NCI-H524 treated with DMSO at 0.1 percent for 48 hours (cell line): ENCODE measurements at regions not wholly inside any gene's neighbourhood (a gene's known extent, or its start where the extent isn't known, plus 50 kb on each side); places are given as distances from the start of the nearest gene placed in this dataset.

Source experiments
- DNase-seq: peaks from one replicate; lab custom pipeline; 2025; lab: John Stamatoyannopoulos, UW

- DNase-seq = no peak
These were observed 598.8 kb downstream of the PLPP3 start for GRCh38 chr1:55980582-55980981.

DNA sequence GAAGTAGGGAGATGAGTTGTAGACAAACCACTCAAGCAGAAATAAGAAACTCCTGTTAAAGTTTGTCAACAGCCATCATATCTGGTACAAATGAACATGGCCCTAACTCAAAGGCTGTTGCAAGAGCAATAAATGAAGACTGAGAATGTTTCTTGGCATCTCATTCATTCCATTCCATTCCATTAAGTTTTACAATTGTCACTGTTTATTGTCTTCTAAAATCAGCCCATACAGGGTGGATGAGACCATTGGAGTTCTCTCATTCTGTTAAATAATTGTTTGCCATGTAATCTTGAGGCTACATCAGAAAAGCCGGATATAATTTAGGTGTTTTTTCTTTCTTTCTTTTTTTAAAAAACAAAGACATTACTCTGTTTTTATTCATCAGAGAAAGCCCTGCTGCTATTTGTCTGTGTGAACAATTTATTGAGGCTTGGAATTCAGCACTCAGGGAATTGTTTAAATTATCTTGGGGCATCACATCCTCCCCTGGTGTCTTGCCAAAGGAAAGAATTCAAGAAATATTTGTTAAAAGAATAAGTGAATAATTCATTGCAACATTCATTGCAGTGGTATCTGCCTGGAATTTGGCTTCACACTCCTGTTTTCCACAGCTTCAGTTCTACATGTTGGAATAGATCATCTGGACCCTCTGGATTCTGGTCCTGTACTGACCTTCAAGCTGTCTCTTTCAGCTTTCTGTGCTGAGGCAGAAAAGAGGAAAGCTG, 604.5 kb downstream of the PLPP3 start:
- DNase-seq = no peak

DNA sequence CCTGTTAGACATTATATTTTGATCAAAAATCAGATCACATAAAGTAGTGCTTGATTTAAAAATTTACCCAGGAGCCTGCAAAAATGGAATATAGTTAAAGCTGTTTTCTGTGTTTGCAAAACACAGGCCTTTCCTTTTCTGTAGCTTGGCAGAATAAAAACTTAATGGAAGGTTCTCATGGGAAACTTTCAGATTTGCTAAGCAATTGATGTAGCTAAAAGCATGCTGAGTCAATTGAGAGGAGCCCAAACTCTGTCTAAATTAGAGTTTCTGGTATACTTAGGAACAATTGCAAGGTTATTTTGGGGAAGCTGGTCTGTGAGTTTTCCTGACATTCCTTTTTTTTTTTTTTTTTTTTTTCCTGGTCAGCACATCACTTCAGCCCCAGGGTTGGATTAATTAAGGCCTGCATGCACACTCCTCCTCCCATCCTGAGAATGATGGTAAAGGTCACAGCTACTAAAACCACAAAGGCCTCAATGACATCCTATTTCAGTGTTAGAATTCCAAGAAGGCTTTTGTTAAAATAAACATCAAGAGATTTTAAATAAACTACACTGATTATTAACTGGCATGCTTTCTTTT, 608.7 kb downstream of the PLPP3 start:
- DNase-seq = no peak

GRCh38 chr1:55969322-55969721, 610.0 kb downstream of the PLPP3 start:
- no peak for DNase-seq

GRCh38 chr1:55968661-55969060, 610.7 kb downstream of the PLPP3 start:
- DNase-seq = no peak

DNA sequence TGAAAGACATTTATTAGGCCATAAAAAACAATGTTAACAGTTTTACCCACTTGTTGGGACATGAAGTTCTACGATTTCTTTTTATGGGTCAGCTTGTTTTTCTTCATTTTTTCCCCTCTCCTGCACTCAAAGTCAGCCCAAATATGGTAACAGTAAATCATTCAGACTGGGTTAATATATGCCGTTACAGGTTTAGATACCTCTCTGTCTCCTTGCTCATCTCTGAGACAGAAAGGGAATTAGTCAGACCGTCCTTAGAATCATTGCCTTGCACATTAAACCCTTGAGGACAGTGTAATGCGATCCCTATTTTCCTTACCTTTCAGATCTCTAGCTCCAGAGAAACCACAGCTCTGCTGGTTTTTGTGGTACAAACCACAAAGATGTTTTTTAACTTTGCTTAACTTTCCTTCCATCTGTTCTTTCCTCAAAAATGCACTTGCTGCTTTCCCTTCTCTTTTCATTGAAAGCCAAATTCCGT, 613.3 kb downstream of the PLPP3 start:
- DNase-seq = no peak

- DNase-seq = no peak
These were observed 616.9 kb downstream of the PLPP3 start for GRCh38 chr1:55962472-55962871.

GRCh38 chr1:55959136-55959548, 620.2 kb downstream of the PLPP3 start:
- no peak for DNase-seq

GRCh38 chr1:55958498-55958897, 620.9 kb downstream of the PLPP3 start:
- no peak for DNase-seq

DNA sequence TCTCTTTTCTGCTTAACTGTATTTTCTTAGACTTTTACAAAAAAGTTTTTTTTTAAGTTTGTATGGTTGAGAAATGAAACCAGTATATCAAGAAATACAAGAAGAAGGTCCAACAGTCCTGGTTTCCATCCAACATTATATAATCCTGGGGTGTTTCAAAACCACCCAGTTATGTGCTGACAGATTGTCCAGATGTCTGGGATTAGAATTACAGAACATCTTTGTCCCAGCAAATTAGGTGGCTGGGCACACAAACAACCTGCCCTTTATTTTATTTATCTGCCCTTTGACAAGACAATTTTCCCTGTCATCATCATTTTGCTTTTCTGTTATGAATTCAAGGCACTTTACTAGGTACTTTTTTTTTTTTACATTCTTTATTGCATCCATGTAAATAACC, 622.1 kb downstream of the PLPP3 start:
- DNase-seq = no peak

DNA sequence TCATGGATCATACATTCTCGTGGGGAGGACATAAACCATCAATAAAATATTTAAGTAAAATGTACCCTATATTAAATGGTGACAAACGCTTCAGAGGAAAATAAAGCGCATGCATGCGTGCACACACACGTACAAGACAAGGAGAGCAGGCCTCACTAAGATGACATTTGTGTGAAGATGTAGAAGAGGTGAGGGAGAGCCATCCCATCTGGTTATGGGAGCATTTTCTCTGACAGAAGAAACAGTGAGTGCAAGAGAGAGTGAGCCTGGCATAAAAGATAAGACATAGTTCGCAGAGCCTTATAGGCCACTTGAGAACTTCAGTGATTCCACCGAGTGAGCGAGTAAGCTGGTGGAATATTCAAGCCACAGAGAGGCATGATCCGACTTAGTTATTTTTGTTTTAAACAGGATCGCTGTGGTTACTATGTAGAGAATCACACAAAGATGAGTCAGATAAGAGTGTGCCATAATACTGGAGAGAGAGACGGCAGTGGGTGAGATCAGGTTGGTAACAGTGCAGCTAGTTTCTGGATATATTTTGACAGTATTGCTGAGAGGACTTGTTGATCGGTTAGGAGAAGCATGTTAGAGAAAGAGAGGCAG, 624.2 kb downstream of the PLPP3 start:
- no peak for DNase-seq

DNA sequence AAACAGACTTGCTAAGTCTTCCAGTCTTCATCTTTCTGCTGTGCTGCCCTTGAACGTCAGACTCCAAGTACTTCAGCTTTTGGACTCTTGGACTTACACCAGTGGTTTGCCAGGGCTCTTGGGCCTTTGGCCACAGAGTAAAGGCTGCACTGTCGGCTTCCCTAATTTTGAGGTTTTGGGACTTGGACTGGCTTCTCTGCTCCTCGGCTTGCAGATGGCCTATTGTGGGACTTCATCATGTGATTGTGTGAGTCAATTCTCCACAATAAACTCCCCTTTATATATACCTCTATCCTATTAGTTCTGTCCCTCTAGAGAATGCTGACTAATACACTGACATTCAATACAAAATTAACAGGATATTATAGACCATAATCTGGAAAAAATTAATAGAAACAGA, 628.1 kb downstream of the PLPP3 start:
- no peak for DNase-seq

GRCh38 chr1:55947446-55947845, 631.9 kb downstream of the PLPP3 start:
- no peak for DNase-seq

- no peak for DNase-seq
These were observed 635.5 kb downstream of the PLPP3 start for GRCh38 chr1:55943721-55944435.

GRCh38 chr1:55943012-55943411, 636.4 kb downstream of the PLPP3 start:
- DNase-seq = no peak

DNA sequence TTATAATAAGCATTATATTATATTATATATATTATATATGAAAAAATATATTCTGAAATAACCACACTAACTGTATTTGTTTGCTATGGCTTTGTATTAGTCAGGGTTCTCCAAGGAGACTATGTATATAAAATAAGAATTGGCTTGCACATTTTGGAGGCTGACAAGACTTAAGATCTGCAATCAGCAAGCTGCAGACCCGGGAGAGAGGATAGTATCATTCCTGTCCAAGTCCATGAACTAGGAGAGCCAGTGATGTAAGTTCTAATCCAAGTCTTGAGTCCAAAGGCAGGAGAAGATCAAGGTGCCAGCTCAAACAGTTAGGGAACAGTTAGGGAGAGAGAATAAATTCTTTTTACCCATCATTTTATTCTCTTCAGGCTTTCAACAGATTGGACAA, 639.5 kb downstream of the PLPP3 start:
- no peak for DNase-seq

DNA sequence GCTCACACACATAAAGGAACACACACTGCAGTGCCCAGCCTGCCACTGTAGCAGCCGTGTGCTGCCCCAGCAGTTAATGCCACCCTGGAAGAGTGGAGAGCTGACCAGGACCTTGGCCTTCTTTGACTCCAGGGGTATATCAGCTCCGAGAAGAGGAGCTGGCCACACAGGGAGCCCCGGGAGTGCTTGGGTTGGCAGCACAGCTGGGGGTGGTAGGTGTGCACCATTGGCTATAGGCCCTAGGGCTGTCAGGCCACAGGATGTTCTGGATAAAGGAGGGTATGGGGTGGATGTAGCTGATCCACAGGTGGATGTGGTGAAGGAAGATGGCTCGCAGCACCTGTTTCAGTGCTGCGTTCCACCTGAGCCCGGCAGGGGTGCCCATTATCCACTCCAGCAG, 640.5 kb downstream of the PLPP3 start:
- no peak for DNase-seq

- DNase-seq = no peak
These were observed 641.0 kb downstream of the PLPP3 start for GRCh38 chr1:55938376-55938850.

- DNase-seq = no peak
These were observed 641.5 kb downstream of the PLPP3 start for GRCh38 chr1:55937840-55938375.

- no peak for DNase-seq
These were observed 644.1 kb downstream of the PLPP3 start for GRCh38 chr1:55935236-55935635.

GRCh38 chr1:55932402-55932801, 647.0 kb downstream of the PLPP3 start:
- no peak for DNase-seq
